ENCODE measurements at regions not wholly inside any gene's neighbourhood (a gene's known extent, or its start where the extent isn't known, plus 50 kb on each side); places are given as distances from the start of the nearest gene placed in this dataset.

DNA sequence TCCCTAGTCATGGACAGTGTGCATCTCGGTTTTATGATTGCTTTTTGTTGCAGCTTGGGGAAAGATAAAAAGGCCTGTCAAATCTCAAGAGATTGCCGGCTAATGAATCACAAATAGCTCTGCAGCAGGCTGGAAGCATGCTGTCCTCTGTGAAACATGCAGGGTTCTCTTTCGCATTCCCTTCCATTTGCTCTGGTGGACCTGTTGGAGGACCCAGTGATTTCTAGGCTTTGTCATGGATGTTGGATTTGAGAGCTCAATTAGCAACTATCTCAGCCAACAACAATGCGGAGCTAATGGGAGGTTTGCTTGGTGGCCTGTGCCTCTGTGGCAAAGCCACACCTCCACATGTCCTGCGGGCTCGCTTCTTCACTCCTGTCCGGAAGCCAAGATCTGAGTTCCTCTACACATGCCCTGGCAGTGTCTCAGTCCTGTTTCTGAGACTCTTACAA, 418.1 kb upstream of the ARGLU1 start:
- TF ChIP-seq, protein P1, sequence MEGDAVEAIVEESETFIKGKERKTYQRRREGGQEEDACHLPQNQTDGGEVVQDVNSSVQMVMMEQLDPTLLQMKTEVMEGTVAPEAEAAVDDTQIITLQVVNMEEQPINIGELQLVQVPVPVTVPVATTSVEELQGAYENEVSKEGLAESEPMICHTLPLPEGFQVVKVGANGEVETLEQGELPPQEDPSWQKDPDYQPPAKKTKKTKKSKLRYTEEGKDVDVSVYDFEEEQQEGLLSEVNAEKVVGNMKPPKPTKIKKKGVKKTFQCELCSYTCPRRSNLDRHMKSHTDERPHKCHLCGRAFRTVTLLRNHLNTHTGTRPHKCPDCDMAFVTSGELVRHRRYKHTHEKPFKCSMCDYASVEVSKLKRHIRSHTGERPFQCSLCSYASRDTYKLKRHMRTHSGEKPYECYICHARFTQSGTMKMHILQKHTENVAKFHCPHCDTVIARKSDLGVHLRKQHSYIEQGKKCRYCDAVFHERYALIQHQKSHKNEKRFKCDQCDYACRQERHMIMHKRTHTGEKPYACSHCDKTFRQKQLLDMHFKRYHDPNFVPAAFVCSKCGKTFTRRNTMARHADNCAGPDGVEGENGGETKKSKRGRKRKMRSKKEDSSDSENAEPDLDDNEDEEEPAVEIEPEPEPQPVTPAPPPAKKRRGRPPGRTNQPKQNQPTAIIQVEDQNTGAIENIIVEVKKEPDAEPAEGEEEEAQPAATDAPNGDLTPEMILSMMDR (IDR thresholded peaks at IDR 0.05; ENCODE audit: poor library complexity), result no peak
- no peak for TF ChIP-seq EZH2phosphoT487 (IDR thresholded peaks at IDR 0.05; ENCODE audit: low read depth, severe bottlenecking, unreplicated experiment)
- no peak for TF ChIP-seq EZH2 (IDR thresholded peaks at IDR 0.05; ENCODE audit: borderline replicate concordance)

All from hepatocyte (in vitro differentiated cells).